NCI-H1436 (cell line): ENCODE measurements at regions not wholly inside any gene's neighbourhood (a gene's known extent, or its start where the extent isn't known, plus 50 kb on each side); places are given as distances from the start of the nearest gene placed in this dataset.
"Not testable (repeated sequence)": the region's sequence is repeated elsewhere in the genome, so short reads cannot be mapped to it uniquely, and the experiment has no call there.

ENCODE experiments used
- DNase-seq: peaks from one replicate; lab custom pipeline; 2025; lab: John Stamatoyannopoulos, UW

DNA sequence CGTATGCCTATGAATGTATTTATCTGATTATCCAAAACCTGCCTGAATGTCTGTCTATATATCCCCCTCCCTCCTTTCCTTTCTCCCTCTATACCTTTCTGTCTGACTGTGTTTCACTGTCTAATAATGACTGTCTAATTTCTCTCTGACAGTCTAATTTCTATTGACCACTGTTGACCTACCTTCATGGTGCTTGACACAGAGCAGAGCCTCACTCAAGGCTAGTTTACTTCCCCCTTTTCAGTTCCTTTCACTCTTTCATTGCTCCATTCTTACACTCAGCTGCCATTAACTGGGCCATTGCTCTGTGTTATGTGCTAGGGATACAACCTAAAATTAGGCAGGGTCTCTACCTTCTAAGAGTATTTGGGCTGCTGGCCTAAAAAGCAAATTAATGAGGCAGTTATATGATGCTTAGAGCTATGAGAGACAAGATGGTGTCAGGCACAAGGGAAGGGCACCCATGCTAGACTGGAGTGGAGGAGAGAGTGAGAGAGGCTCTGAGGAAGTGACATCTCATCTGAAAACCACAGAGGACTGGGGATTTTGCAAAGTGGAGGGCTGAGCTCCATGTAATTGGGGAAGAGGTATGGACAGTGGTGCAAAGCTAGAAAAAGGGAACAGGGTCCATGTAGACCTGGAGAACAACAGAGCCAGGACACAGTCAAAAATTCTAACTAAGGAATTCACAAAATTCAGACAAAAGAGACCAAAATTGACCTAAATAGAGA is 348.6 kb upstream of the CHRNA7 start:
- not testable (repeated sequence) for DNase-seq

GRCh38 chr15:31687088-31687487 is 343.2 kb upstream of the CHRNA7 start:
- not testable (repeated sequence) for DNase-seq

DNA sequence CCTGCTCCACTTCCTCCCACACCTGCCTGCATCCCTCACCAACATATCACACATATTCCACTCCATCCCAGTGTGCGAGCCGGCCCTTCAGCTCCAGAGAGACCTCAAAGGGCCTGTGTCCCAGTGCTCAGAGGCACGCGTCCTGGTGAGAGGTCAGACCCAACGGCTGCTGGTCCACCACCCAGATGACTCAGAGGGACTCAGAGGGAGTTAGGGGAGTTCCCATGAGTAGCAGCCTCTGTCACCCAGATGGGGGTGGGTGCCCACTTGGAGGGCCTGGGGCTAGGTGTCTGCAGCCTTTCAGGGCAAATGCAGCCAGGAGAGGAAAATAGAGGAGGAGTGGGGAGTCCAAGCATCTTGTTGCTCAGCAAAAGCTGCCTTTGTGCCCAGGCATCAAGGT is 333.8 kb upstream of the CHRNA7 start:
- DNase-seq: not testable (repeated sequence)

DNA sequence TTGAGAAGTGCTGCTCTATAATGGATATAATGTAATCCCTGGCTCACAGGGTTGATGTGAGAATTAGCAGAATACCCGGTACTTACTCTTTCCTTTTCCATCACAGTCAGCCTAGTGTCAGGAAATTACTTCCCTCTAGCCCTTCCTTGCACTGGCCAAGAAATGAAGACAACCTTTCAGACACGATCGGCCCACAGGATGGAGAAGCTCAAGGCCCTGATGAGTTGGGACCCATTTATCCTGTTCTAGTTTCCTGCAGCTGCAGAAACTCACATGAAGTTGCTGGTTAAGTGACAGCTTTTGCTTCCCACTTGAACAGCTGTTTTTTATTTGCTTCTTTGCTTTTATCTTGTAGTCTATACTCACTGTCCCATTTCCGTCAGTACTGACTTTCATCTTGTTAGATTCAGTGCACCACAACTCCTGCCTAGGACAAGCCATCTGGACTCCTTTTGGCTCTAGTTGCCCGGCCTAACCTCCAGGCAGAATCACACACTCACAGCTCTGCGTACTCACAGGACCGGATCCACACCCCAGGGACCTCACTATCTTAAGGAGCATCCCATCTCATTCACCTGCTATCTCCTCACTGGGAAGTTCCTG is 325.1 kb upstream of the CHRNA7 start:
- DNase-seq: not testable (repeated sequence)

DNA sequence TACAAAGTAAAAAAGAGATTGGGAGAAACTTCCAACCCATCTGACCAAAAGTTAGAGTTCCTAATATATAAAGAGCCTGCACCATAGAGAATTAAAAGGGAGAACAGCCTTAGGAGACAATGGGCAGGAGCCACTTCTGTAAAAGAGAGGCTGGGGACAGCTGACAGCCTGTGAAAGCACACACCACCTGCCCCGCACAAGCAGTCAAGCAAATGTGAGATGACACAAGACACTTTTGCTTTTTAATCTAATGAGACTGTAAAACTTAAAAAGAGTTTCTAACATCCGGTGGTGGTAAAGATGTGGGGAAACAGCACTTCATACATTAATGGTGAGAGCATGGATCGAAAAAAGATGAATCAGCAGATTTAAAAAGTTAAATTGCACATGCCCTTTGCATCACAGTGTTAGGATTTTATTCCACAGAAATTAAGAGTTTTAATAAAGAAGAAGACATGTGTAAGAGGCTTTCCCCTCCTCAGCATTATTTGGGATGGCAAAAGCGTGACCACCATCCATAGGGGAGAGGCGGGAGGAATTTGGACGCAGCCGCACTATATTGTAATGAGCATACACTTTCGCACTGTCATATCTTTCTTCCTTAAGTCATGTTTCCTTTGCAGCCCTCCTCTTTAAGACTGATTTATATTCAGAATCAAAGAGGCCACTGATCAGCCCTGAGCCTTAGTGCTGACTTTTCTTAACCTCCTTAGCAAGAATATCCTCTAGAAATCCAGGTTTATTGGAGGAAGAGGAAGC is 322.2 kb upstream of the CHRNA7 start:
- DNase-seq: not testable (repeated sequence)

DNA sequence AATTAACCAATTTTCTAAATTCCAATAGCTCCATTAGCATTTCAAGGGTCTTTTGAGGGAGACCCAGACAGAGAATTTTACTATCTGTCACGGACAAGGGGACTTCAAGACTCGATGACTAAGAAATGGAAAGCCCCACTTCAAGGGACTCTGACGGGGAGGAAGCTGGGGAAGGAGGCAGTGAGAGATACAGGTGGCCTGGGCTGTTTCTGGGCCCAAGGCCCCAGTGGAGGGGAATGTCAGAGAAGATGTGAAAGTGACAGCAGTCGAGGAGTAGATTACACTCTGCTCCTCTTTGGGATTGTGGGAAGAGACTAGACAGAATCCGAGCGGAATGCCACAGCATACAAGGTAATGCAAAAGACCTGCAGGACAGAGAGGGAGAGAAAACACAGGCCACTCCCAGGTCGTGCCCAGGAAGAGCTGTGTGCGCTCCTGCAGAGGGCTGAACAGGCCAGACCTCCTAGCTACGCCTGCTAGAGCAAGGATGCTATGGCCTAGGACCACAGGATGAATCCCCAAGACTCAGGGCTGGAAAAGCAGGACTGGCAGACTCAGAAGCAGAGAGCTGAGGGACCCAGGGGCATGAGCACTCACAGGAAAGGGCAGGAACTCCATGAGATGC is 321.5 kb upstream of the CHRNA7 start:
- DNase-seq: not testable (repeated sequence)

GRCh38 chr15:31709479-31709878 is 320.8 kb upstream of the CHRNA7 start:
- DNase-seq: not testable (repeated sequence)

DNA sequence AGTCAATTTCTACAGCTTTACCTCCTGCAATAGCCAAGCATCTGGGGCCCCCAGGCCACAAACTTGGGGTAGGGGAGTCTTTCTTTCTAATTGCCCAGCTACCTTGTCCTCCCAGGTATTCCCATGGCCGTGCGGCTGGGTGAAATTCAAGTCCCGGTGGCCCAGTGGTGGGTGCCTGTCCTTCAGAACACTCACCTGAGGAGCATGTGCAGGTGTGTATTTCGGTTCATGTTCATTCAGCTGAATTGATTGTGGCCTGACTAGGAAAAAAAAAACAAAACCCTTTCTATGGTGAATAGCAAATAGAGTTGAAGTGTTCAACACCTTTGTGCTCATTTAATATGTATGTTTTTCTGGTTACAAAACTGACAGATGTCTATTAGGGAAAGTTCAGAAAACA is 319.5 kb upstream of the CHRNA7 start:
- not testable (repeated sequence) for DNase-seq

DNA sequence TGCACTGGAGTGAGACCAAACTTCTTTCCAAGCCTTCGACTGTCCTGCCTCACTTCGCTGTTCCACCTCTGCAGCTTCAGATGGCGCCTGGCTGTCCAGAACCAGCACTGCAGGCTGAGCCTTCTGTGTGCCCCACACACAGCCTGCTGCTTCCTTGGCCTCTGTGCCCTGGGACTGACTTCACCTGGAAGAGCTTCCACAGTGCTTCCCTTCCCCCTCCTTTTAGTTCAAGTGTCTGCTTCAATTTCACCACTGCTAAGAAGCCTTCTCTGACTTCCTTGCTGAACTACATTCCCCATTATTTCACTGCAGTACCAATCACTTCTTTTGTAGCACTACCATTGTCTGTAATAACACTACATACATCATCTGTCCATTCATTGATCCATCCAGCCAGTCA is 315.1 kb upstream of the CHRNA7 start:
- not testable (repeated sequence) for DNase-seq

- DNase-seq: not testable (repeated sequence)
These were observed 311.7 kb upstream of the CHRNA7 start for GRCh38 chr15:31718625-31719024.

- DNase-seq: not testable (repeated sequence)
These were observed 310.8 kb upstream of the CHRNA7 start for GRCh38 chr15:31719396-31720022.

- DNase-seq: not testable (repeated sequence)
These were observed 307.3 kb upstream of the CHRNA7 start for GRCh38 chr15:31723019-31723418.

- DNase-seq: not testable (repeated sequence)
These were observed 305.4 kb upstream of the CHRNA7 start for GRCh38 chr15:31724903-31725302.

DNA sequence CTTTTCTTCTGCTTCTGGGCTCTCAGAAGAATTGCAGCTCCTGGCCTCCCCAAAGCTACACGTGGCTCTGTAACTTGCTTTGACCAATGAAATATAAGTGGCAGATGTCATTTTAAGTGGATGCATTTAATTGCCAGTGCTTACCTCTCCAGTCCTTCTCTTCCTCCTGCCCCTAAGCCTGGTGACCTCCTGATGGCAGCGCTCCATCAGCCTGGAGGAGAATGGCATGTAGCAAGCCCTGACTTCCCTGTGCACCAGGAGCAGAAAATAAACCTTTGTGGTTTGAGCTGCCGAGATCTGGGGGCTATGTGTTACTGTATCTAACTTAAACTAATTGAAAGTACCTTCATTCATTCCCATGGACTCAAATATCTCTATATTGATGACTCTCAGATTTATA is 304.7 kb upstream of the CHRNA7 start:
- DNase-seq: not testable (repeated sequence)

DNA sequence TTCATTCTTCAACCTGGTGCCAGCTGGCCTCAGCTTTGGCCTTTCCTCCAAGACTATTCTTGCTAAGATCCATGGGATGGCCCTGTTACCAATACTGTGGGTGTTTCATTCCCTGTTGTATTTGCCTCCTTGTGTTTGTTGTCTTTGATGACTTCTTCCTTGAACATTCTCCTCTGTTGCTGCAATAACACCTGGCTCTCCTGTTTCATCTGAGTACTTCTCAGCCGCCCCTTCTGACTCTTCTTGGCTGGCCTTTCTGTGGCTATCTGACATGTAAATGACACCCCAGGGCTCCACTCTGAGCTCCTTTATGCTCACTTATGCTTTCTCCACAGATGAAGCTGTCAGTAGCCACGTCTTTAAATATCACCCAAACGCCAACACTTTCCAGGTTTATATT is 302.7 kb upstream of the CHRNA7 start:
- DNase-seq: no peak

- DNase-seq: no peak
These were observed 297.6 kb upstream of the CHRNA7 start for GRCh38 chr15:31732726-31733125.

DNA sequence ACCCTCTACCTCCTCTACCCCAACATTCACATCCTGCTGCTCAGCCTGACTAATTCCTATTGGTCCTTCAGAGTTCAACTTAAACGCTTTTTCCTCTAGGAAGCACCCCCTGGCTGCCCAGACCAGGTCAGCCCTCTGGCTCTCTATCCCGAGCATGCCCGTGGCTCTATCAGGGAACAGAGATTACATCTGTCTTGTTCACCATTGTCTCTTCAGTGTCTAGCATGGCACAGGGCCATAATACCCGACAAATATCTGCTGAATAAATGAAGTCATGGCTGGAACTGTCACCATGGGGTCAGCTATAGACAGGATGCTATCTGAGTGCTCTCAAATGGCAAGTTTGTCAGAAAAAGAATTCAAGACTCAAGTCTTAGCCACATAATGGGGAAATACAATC is 296.9 kb upstream of the CHRNA7 start:
- no peak for DNase-seq

- peak; percentile 17 for DNase-seq
These were observed 290.1 kb upstream of the CHRNA7 start for GRCh38 chr15:31740203-31740602.

- no peak for DNase-seq
These were observed 284.5 kb upstream of the CHRNA7 start for GRCh38 chr15:31745841-31746240.

GRCh38 chr15:31752065-31752762 is 278.1 kb upstream of the CHRNA7 start:
- DNase-seq: no peak

DNA sequence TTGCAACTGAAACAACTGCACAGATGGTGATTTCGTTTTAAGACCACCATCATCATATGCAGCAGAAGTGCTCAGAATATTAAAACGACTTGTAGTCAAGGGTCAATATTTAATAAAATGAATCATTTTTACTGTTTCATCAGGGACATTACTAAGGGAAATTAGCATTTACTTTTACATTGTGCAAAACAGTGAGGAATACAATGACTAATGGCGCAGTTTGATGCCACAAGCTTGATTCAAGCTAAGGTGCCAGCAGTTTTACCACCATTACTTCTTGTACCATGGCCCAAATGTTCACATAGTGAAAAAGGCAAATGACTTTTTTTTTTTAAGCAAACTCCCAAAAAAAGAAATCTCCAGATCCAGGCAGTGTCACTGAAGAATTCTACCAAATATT is 277.4 kb upstream of the CHRNA7 start:
- DNase-seq: no peak
